ENCODE measurements at regions not wholly inside any gene's neighbourhood (a gene's known extent, or its start where the extent isn't known, plus 50 kb on each side); places are given as distances from the start of the nearest gene placed in this dataset.
"Not testable (repeated sequence)": the region's sequence is repeated elsewhere in the genome, so short reads cannot be mapped to it uniquely, and the experiment has no call there.

GRCh38 chr6:90687775-90688380, 101.0 kb upstream of the MAP3K7 start:
- no peak overlapping the region for H3K4me3 ChIP-seq (ENCODE audit: low read depth, low read length)
- DNase-seq (ENCODE audit: low read depth, low spot score), result no peak
- no peak for TF ChIP-seq CTCF (IDR thresholded peaks at IDR 0.05; ENCODE audit: low read depth, low read length)
- in situ Hi-C loops (cut with HindIII; ENCODE audit: low sequenced_read_pairs), result no loop called here

GRCh38 chr6:90681863-90682262, 95.0 kb upstream of the MAP3K7 start:
- no peak overlapping the region for H3K4me3 ChIP-seq (ENCODE audit: low read depth, low read length)
- no peak for TF ChIP-seq CTCF (IDR thresholded peaks at IDR 0.05; ENCODE audit: low read depth, low read length)
- in situ Hi-C loops (cut with HindIII; ENCODE audit: low sequenced_read_pairs), result no loop called here
- DNase-seq (ENCODE audit: low read depth, low spot score), result no peak

GRCh38 chr6:90678049-90678779, 91.3 kb upstream of the MAP3K7 start:
- in situ Hi-C loops (cut with HindIII; ENCODE audit: low sequenced_read_pairs), result no loop called here
- no peak overlapping the region for H3K4me3 ChIP-seq (ENCODE audit: low read depth, low read length)
- DNase-seq (ENCODE audit: low read depth, low spot score), result no peak
- TF ChIP-seq CTCF (IDR thresholded peaks at IDR 0.05; ENCODE audit: low read depth, low read length), result no peak

- TF ChIP-seq CTCF (IDR thresholded peaks at IDR 0.05; ENCODE audit: low read depth, low read length), result no peak
- in situ Hi-C loops (cut with HindIII; ENCODE audit: low sequenced_read_pairs), result no loop called here
- H3K4me3 ChIP-seq (ENCODE audit: low read depth, low read length), result no peak overlapping the region
- DNase-seq (ENCODE audit: low read depth, low spot score), result no peak
Observed at GRCh38 chr6:90677440-90677839, 90.6 kb upstream of the MAP3K7 start.

GRCh38 chr6:90676516-90677300, 89.8 kb upstream of the MAP3K7 start:
- TF ChIP-seq CTCF (IDR thresholded peaks at IDR 0.05; ENCODE audit: low read depth, low read length), result no peak
- in situ Hi-C loops (cut with HindIII; ENCODE audit: low sequenced_read_pairs), result no loop called here
- no peak overlapping the region for H3K4me3 ChIP-seq (ENCODE audit: low read depth, low read length)
- DNase-seq (ENCODE audit: low read depth, low spot score), result no peak

GRCh38 chr6:90675107-90675506, 88.2 kb upstream of the MAP3K7 start:
- in situ Hi-C loops (cut with HindIII; ENCODE audit: low sequenced_read_pairs); DNase-seq (ENCODE audit: low read depth, low spot score); H3K4me3 ChIP-seq (ENCODE audit: low read depth, low read length): not testable (repeated sequence)

- in situ Hi-C loops (cut with HindIII; ENCODE audit: low sequenced_read_pairs); DNase-seq (ENCODE audit: low read depth, low spot score); H3K4me3 ChIP-seq (ENCODE audit: low read depth, low read length): not testable (repeated sequence)
Observed at GRCh38 chr6:90674077-90674476, 87.2 kb upstream of the MAP3K7 start.

All from astrocyte of the spinal cord (primary cell).